Endothelial cell of umbilical vein (primary cell): ENCODE measurements at regions not wholly inside any gene's neighbourhood (a gene's known extent, or its start where the extent isn't known, plus 50 kb on each side); places are given as distances from the start of the nearest gene placed in this dataset.

Experiments used
- BruUV-seq: library from RNA; stranded (reverse); fragments of 400-500 nt; replicated peaks from 2 replicates; lab custom pipeline; 2021; lab: Mats Ljungman, UMichigan
- CTCF ChIA-PET: fragments of 300-600, 350-600 bp; sonication (Branson Sonifier 250); formaldehyde crosslinking; loops from one replicate; lab custom pipeline; 2021; ENCODE audit warnings: antibody characterized with exemption, inconsistent platforms; lab: Charles Lee
- POLR2A ChIA-PET: fragments of 300-600, 350-600 bp; sonication (Branson Sonifier 250); formaldehyde crosslinking; loops from one replicate; lab custom pipeline; 2021; ENCODE audit warnings: antibody characterized with exemption, inconsistent platforms; lab: Charles Lee
- DNase-seq: peaks from one replicate; pipeline ENCODE4 v3.0.0-alpha.2; 2011; ENCODE audit warnings: low read depth, low spot score
- FAIRE-seq: peaks from 2 replicates; lab custom pipeline; 2011; peaks lifted over from hg19 to GRCh38; lab: Jason Lieb, UNC
- H2AFZ ChIP-seq: 2 replicates; pipeline ENCODE4 v1.6.0; 2012; ENCODE audit warnings: low read depth, low read length, control low read depth, inconsistent platforms
- H3K27ac ChIP-seq: 2 replicates; pipeline ENCODE4 v1.5.1; 2011; ENCODE audit warnings: low read depth, mild to moderate bottlenecking, control low read depth, low read length, moderate library complexity; ENCODE audit not compliant: insufficient read depth
- H3K27me3 ChIP-seq, 2 experiments: 2 replicates each; pipeline versions ENCODE4 v1.6.0 to v1.6.1; 2011; ENCODE audit warnings: low read length in 2 of 2, mixed read lengths in 1 of 2; ENCODE audit not compliant: control insufficient read depth in 2 of 2, insufficient read depth in 2 of 2
- H3K36me3 ChIP-seq, 2 experiments: 2 replicates in 1 of 2; 3 replicates in 1 of 2; pipeline ENCODE4 v1.5.1; 2011; ENCODE audit warnings: low read length in 2 of 2, mild to moderate bottlenecking in 1 of 2, moderate library complexity in 1 of 2; ENCODE audit not compliant: control insufficient read depth in 2 of 2, insufficient read depth in 2 of 2; ENCODE audit errors: extremely low read depth in 1 of 2
- H3K4me1 ChIP-seq: 3 replicates; pipeline ENCODE4 v1.5.1; 2011; ENCODE audit warnings: mild to moderate bottlenecking, low read length; ENCODE audit not compliant: control insufficient read depth, insufficient read depth; ENCODE audit errors: extremely low read depth
- H3K4me2 ChIP-seq: 2 replicates; pipeline ENCODE4 v1.6.1; 2011; ENCODE audit warnings: low read length, control low read depth, mixed read lengths; ENCODE audit not compliant: insufficient read depth
- H3K4me3 ChIP-seq, 3 experiments: fragments of 200-600 bp in 1 of 3; sonication (generic), shearing (Covaris generic) in 1 of 3; replicated peaks in 1 of 3; 2 replicates each; pipeline ENCODE4 v1.5.1; 2011 to 2016; ENCODE audit warnings: control low read depth in 3 of 3, low read length in 3 of 3, mild to moderate bottlenecking in 2 of 3, inconsistent platforms in 1 of 3, low read depth in 1 of 3, moderate library complexity in 1 of 3; ENCODE audit not compliant: insufficient read depth in 1 of 3
- H3K79me2 ChIP-seq: 2 replicates; pipeline ENCODE4 v1.6.0; 2012; ENCODE audit warnings: low read length, inconsistent platforms; ENCODE audit not compliant: control insufficient read depth, insufficient read depth
- H3K9ac ChIP-seq: replicated peaks from 2 replicates; pipeline ENCODE3; 2011; ENCODE audit warnings: low read length, control low read depth; ENCODE audit not compliant: insufficient read depth; ENCODE audit errors: extremely low read depth
- H3K9me1 ChIP-seq: replicated peaks from 3 replicates; pipeline ENCODE4 v1.6.0; 2011; ENCODE audit warnings: mild to moderate bottlenecking, low read length; ENCODE audit not compliant: control insufficient read depth, insufficient read depth; ENCODE audit errors: extremely low read depth
- H3K9me3 ChIP-seq: replicated peaks from 2 replicates; pipeline ENCODE4 v1.5.1; 2012; ENCODE audit warnings: low read length, inconsistent platforms; ENCODE audit not compliant: control insufficient read depth, insufficient read depth
- H4K20me1 ChIP-seq: replicated peaks from 2 replicates; pipeline ENCODE3; 2011; ENCODE audit warnings: mild to moderate bottlenecking, low read length; ENCODE audit not compliant: control insufficient read depth, insufficient read depth; ENCODE audit errors: extremely low read depth
- EZH2 ChIP-seq: IDR thresholded peaks from 2 replicates; pipeline ENCODE4 v1.6.1; 2012; ENCODE audit warnings: borderline replicate concordance, low read depth, mild to moderate bottlenecking, moderate library complexity, low read length, inconsistent platforms; ENCODE audit not compliant: severe bottlenecking
- FOS ChIP-seq: IDR thresholded peaks from 2 replicates; pipeline ENCODE4 v1.6.1; 2011; ENCODE audit warnings: mild to moderate bottlenecking, low read length, moderate library complexity, borderline replicate concordance; ENCODE audit not compliant: insufficient read depth
- GATA2 ChIP-seq: IDR thresholded peaks from 2 replicates; pipeline ENCODE4 v1.7.0; 2011; ENCODE audit warnings: low read depth, mild to moderate bottlenecking, moderate library complexity, mixed read lengths, low read length; ENCODE audit not compliant: insufficient read length, insufficient read depth
- JUN ChIP-seq: IDR thresholded peaks from 2 replicates; pipeline ENCODE4 v1.6.1; 2011; ENCODE audit warnings: borderline replicate concordance, low read depth; ENCODE audit not compliant: insufficient read length, insufficient read depth
- MAX ChIP-seq: IDR thresholded peaks from 2 replicates; pipeline ENCODE4 v1.6.1; 2011; ENCODE audit not compliant: insufficient read depth, insufficient read length
- MYC ChIP-seq: IDR thresholded peaks from one replicate; pipeline ENCODE4 v1.6.1; 2011; ENCODE audit warnings: mild to moderate bottlenecking, low read depth, low read length
- POLR2A ChIP-seq: IDR thresholded peaks from 2 replicates; pipeline ENCODE4 v1.6.1; 2012; ENCODE audit warnings: low read depth, mild to moderate bottlenecking, control low read depth, low read length
- POLR2AphosphoS5 ChIP-seq: IDR thresholded peaks from 2 replicates; pipeline ENCODE4 v1.6.1; 2012; ENCODE audit warnings: low read depth, mild to moderate bottlenecking, control low read depth, low read length, moderate library complexity; ENCODE audit not compliant: insufficient read depth
- dilution Hi-C: fragments of 300-500 bp; cut with MboI; formaldehyde crosslinking; loops from one replicate; pipeline ENCODE4 v1.15.0; 2019; ENCODE audit warnings: low sequenced_read_pairs; ENCODE audit not compliant: extremely low pct_ligation_motif_present
- intact Hi-C: fragments of 100-400 bp; cut with micrococcal nuclease; formaldehyde crosslinking; loops from one replicate; pipeline ENCODE4 v1.10.0; 2022
- TF ChIP-seq, protein P1 (sequence below), 2 donors: IDR thresholded peaks; 1 replicate in 1 of 2; 2 replicates in 1 of 2; pipeline ENCODE4 v1.5.1; 2011; ENCODE audit warnings: low read length in 2 of 2, mild to moderate bottlenecking in 2 of 2, moderate library complexity in 2 of 2, control low read depth in 1 of 2, inconsistent platforms in 1 of 2, low read depth in 1 of 2; ENCODE audit not compliant: insufficient read depth in 1 of 2; ENCODE audit errors: extremely low read depth in 1 of 2

DNA sequence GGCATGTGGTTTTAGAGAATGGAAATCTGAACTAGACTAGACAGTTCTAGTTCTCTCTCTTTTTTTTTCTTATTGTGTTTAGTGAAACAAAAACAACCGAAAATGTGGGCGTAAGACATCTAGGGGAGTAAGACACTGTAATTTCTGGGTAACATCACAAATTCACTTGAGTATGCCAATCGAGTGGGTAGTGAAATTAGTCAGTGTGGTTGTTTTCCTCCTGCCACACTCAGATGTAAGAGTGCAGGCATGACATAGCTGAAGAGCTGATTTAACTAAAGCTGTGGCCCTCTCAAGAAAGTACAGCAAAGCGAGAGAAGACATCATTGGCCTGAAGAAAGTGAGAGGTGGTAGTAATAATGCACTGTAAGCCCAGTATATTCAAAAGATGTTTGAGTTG is 1585.3 kb upstream of the AGA start:
- ChIA-PET POLR2A (no interaction called here), CTCF (no interaction called here)
- dilution Hi-C loops: no loop called here
- no peak for TF ChIP-seq GATA2
- Histone ChIP-seq H3K79me2 (no peaks in the 10 kb centered on the region), H3K4me3 (no peak overlapping the region), H3K36me3 (no peaks in the 10 kb centered on the region), H3K9ac (no peak overlapping the region), H3K27me3 (no peaks in the 10 kb centered on the region), H3K27ac (no peak overlapping the region), H2AFZ (no peak overlapping the region), H4K20me1 (no peaks in the 10 kb centered on the region), H3K9me1 (no peaks in the 10 kb centered on the region), H3K4me1 (no peaks in the 10 kb centered on the region), H3K4me2 (no peak overlapping the region), H3K9me3 (no peaks in the 10 kb centered on the region)
- DNase-seq (no peak), FAIRE-seq (no peak)
- intact Hi-C loops: no loop called here
- no TSS peak for BruUV-seq

DNA sequence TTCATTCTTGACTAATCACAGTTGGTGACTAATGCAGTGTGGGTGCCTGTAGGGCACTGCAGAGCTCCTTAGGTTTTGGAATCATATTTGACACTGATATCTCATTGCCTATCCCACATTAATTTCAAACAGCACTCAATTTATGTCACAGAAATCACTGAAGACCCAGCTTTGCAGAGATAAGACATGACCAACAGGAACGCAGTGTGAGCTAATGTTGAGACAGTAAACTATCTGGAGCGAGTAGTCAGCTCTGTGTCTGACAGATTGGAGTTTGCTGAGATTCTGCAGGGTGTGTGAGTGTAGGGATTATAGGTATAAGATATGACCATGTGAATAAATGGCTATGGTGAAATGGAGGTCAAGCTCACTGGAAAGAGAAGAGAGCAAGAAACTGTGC is 1586.1 kb upstream of the AGA start:
- no peak overlapping the region for H3K4me3 ChIP-seq
- no peaks in the 10 kb centered on the region for H3K36me3 ChIP-seq
- H3K27ac ChIP-seq: no peak overlapping the region
- DNase-seq: no peak
- intact Hi-C loops (no loop called here), dilution Hi-C loops (no loop called here)
- no peak overlapping the region for H3K9ac ChIP-seq
- H3K79me2 ChIP-seq: no peaks in the 10 kb centered on the region
- no peaks in the 10 kb centered on the region for H3K27me3 ChIP-seq
- BruUV-seq: no TSS peak
- POLR2A ChIA-PET: no interaction called here
- no peaks in the 10 kb centered on the region for H3K9me3 ChIP-seq
- no peaks in the 10 kb centered on the region for H3K4me1 ChIP-seq
- no peaks in the 10 kb centered on the region for H4K20me1 ChIP-seq
- no peak overlapping the region for H2AFZ ChIP-seq
- no peak for FAIRE-seq
- CTCF ChIA-PET: no interaction called here
- no peak overlapping the region for H3K4me2 ChIP-seq
- H3K9me1 ChIP-seq: no peaks in the 10 kb centered on the region
- TF ChIP-seq FOS (no peak), MYC (no peak), POLR2AphosphoS5 (no peak), EZH2 (no peak), MAX (no peak), POLR2A (no peak), JUN (no peak), GATA2 (no peak)
- TF ChIP-seq, protein P1, sequence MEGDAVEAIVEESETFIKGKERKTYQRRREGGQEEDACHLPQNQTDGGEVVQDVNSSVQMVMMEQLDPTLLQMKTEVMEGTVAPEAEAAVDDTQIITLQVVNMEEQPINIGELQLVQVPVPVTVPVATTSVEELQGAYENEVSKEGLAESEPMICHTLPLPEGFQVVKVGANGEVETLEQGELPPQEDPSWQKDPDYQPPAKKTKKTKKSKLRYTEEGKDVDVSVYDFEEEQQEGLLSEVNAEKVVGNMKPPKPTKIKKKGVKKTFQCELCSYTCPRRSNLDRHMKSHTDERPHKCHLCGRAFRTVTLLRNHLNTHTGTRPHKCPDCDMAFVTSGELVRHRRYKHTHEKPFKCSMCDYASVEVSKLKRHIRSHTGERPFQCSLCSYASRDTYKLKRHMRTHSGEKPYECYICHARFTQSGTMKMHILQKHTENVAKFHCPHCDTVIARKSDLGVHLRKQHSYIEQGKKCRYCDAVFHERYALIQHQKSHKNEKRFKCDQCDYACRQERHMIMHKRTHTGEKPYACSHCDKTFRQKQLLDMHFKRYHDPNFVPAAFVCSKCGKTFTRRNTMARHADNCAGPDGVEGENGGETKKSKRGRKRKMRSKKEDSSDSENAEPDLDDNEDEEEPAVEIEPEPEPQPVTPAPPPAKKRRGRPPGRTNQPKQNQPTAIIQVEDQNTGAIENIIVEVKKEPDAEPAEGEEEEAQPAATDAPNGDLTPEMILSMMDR (IDR thresholded peaks at IDR 0.05; ENCODE audit: extremely low read depth in 1 of 2, insufficient read depth in 1 of 2, low read depth in 1 of 2, low read length in 2 of 2): no peak
